Dermis blood vessel endothelial cell (primary cell): ENCODE measurements at regions not wholly inside any gene's neighbourhood (a gene's known extent, or its start where the extent isn't known, plus 50 kb on each side); places are given as distances from the start of the nearest gene placed in this dataset.

Source experiments
- DNase-seq: peaks from one replicate; pipeline ENCODE4 v3.0.0; 2010

DNA sequence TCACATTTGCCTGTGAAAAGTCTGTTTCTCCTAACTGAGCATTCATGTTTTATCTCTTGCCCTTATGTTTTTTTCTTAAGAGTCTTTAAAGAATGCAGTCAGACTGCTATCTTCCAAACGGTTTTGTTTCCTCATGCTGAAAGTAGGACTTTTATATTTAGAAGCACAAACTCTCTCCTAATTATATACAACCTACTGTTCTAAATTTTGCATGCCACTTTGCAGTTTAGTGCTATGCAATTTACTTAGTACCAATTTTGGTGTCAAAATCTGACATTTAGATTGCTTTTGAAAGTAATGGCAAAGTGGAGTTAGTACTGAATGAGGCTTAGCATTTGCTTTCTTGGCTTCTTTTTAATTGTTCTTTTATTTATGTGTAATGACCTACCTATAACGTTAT, 55.1 kb upstream of the PCDH20 start:
- DNase-seq = no peak

DNA sequence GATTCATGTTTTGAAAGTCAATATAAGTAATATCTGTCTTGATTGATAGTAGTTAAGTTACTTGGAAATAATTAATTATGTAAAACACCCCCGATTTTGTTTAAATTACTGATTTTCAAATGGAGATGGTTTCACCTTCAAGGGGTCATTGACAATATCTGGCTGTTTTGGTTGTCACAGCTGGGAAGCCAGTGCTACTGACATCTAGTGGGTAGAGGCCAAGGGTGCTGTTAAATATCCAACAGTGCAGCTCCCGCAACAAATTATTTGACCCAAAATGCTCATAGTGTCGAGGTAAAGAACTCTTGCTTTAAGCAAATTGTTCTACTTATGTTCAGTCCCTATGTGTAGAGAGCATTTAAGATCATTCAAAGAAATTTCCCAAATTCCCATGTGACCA, 50.6 kb upstream of the PCDH20 start:
- DNase-seq = no peak
